H9 (cell line): ENCODE measurements at regions not wholly inside any gene's neighbourhood (a gene's known extent, or its start where the extent isn't known, plus 50 kb on each side); places are given as distances from the start of the nearest gene placed in this dataset.

Source experiments
- DNase-seq: peaks from one replicate; pipeline ENCODE4 v3.0.0-alpha.2; 2017
- H2AFZ ChIP-seq: one replicate; pipeline ENCODE4 v1.6.1; 2013; ENCODE audit warnings: mild to moderate bottlenecking, low read length, control low read depth, moderate library complexity
- H2AK5ac ChIP-seq: 2 replicates; pipeline ENCODE4 v1.6.1; 2013; ENCODE audit warnings: low read length, control low read depth, mixed read lengths; ENCODE audit not compliant: insufficient read length
- H2BK120ac ChIP-seq: one replicate; pipeline ENCODE4 v1.6.1; 2013; ENCODE audit warnings: low read depth, mild to moderate bottlenecking, low read length, control low read depth, inconsistent platforms; ENCODE audit not compliant: poor library complexity, severe bottlenecking
- H2BK12ac ChIP-seq: 2 replicates; pipeline ENCODE4 v1.6.1; 2013; ENCODE audit warnings: low read length, control low read depth, mixed read lengths, low read depth; ENCODE audit not compliant: insufficient read length
- H2BK15ac ChIP-seq: 2 replicates; pipeline ENCODE4 v1.6.1; 2013; ENCODE audit warnings: low read depth, low read length, control low read depth
- H2BK20ac ChIP-seq: one replicate; pipeline ENCODE4 v1.6.1; 2013; ENCODE audit warnings: low read depth, mild to moderate bottlenecking, low read length, control low read depth, inconsistent platforms; ENCODE audit not compliant: poor library complexity, severe bottlenecking
- H2BK5ac ChIP-seq: 2 replicates; pipeline ENCODE4 v1.6.1; 2013; ENCODE audit warnings: low read length, control low read depth, mixed read lengths; ENCODE audit not compliant: insufficient read length
- H3K14ac ChIP-seq: 2 replicates; pipeline ENCODE4 v1.6.1; 2013; ENCODE audit warnings: low read length, control low read depth; ENCODE audit not compliant: insufficient read depth
- H3K18ac ChIP-seq: 2 replicates; pipeline ENCODE4 v1.6.1; 2013; ENCODE audit warnings: low read depth, mild to moderate bottlenecking, mixed read lengths, low read length, control low read depth; ENCODE audit not compliant: insufficient read length
- H3K23ac ChIP-seq: 2 replicates; pipeline ENCODE4 v1.6.1; 2013; ENCODE audit warnings: low read length, control low read depth, mixed read lengths, low read depth; ENCODE audit not compliant: insufficient read length
- H3K23me2 ChIP-seq: 2 replicates; pipeline ENCODE4 v1.6.1; 2013; ENCODE audit warnings: low read depth, mild to moderate bottlenecking, mixed read lengths, low read length, control low read depth; ENCODE audit not compliant: insufficient read length, poor library complexity, severe bottlenecking
- H3K27ac ChIP-seq: 2 replicates; pipeline ENCODE4 v1.5.1; 2013; ENCODE audit warnings: low read length, control low read depth, mixed read lengths, low read depth; ENCODE audit not compliant: insufficient read length
- H3K27me3 ChIP-seq: 2 replicates; pipeline ENCODE4 v1.6.1; 2013; ENCODE audit warnings: low read length, control low read depth, inconsistent platforms; ENCODE audit not compliant: insufficient read depth
- H3K4ac ChIP-seq: 2 replicates; pipeline ENCODE4 v1.6.1; 2013; ENCODE audit warnings: low read depth, mild to moderate bottlenecking, control low read depth, inconsistent platforms, low read length, moderate library complexity
- H3K4me1 ChIP-seq: 2 replicates; pipeline ENCODE4 v1.6.1; 2013; ENCODE audit warnings: low read length, control low read depth, inconsistent platforms; ENCODE audit not compliant: insufficient read depth
- H3K4me2 ChIP-seq: 2 replicates; pipeline ENCODE4 v1.6.1; 2013; ENCODE audit warnings: low read length, control low read depth, mixed read lengths; ENCODE audit not compliant: insufficient read length, insufficient read depth
- H3K56ac ChIP-seq: 2 replicates; pipeline ENCODE4 v1.6.1; 2013; ENCODE audit warnings: low read depth, mild to moderate bottlenecking, mixed read lengths, low read length, control low read depth; ENCODE audit not compliant: insufficient read length
- H3K79me1 ChIP-seq: 2 replicates; pipeline ENCODE4 v1.6.1; 2013; ENCODE audit warnings: low read depth, mild to moderate bottlenecking, moderate library complexity, low read length, control low read depth, inconsistent platforms; ENCODE audit not compliant: insufficient read depth, poor library complexity, severe bottlenecking
- H3K79me2 ChIP-seq: 2 replicates; pipeline ENCODE4 v1.6.1; 2013; ENCODE audit warnings: low read length, control low read depth, inconsistent platforms; ENCODE audit not compliant: insufficient read depth
- H3K9ac ChIP-seq: 2 replicates; pipeline ENCODE4 v1.6.1; 2013; ENCODE audit warnings: low read length, control low read depth, mixed read lengths; ENCODE audit not compliant: insufficient read length; ENCODE audit errors: extremely low read depth
- H3K9me3 ChIP-seq: one replicate; pipeline ENCODE4 v1.6.1; 2013; ENCODE audit warnings: low read depth, low read length, inconsistent platforms; ENCODE audit not compliant: control insufficient read depth
- H3T11ph ChIP-seq: one replicate; pipeline ENCODE4 v1.6.1; 2013; ENCODE audit warnings: mild to moderate bottlenecking, low read length, control low read depth, inconsistent platforms
- H4K20me1 ChIP-seq: one replicate; pipeline ENCODE4 v1.6.1; 2013; ENCODE audit not compliant: control insufficient read depth, insufficient read length, insufficient read depth
- H4K5ac ChIP-seq: 2 replicates; pipeline ENCODE4 v1.6.1; 2013; ENCODE audit warnings: low read depth, mild to moderate bottlenecking, mixed read lengths, low read length, control low read depth; ENCODE audit not compliant: insufficient read length
- H4K8ac ChIP-seq: replicated peaks from 2 replicates; pipeline ENCODE4 v1.6.1; 2013; ENCODE audit warnings: low read length, control low read depth, mixed read lengths, low read depth; ENCODE audit not compliant: insufficient read length
- H4K91ac ChIP-seq: 2 replicates; pipeline ENCODE4 v1.6.1; 2013; ENCODE audit warnings: low read depth, mild to moderate bottlenecking, moderate library complexity, mixed read lengths, low read length, control low read depth; ENCODE audit not compliant: insufficient read length
- H3K27ac Mint-ChIP-seq, 3 experiments: 2 replicates in 2 of 3; 3 replicates in 1 of 3; pipeline ENCODE4 v1.8.0; 2020 to 2021; ENCODE audit warnings: mixed read lengths in 3 of 3, mild to moderate bottlenecking in 1 of 3, moderate library complexity in 1 of 3
- H3K27me3 Mint-ChIP-seq: 2 replicates; pipeline ENCODE4 v1.8.0; 2021; ENCODE audit warnings: low read depth, mild to moderate bottlenecking, moderate library complexity, mixed read lengths
- H3K36me3 Mint-ChIP-seq, 3 experiments: 2 replicates in 2 of 3; 3 replicates in 1 of 3; pipeline ENCODE4 v1.8.0; 2020 to 2021; ENCODE audit warnings: low read depth in 3 of 3, mixed read lengths in 3 of 3; ENCODE audit not compliant: insufficient read depth in 1 of 3
- H3K4me1 Mint-ChIP-seq, 2 experiments: 2 replicates each; pipeline ENCODE4 v1.8.0; 2020; ENCODE audit warnings: mixed read lengths in 2 of 2
- H3K4me3 Mint-ChIP-seq, 2 experiments: 2 replicates in 1 of 2; 3 replicates in 1 of 2; pipeline ENCODE4 v1.8.0; 2020 to 2021; ENCODE audit warnings: mild to moderate bottlenecking in 2 of 2, mixed read lengths in 2 of 2, moderate library complexity in 1 of 2
- H3K9me3 Mint-ChIP-seq, 2 experiments: 2 replicates in 1 of 2; 3 replicates in 1 of 2; pipeline ENCODE4 v1.8.0; 2020; ENCODE audit warnings: mild to moderate bottlenecking in 2 of 2, mixed read lengths in 2 of 2, moderate library complexity in 1 of 2
- WGBS: extraction: QIAGEN DNeasy Blood & Tissue Kit; methylation state at CpG from one replicate; pipeline ENCODE4 v1.1.7; 2013; ENCODE audit warnings: missing lambda C conversion rate, low lambda C conversion rate, mixed read lengths; ENCODE audit not compliant: insufficient read length; ENCODE audit errors: extremely low coverage; 5-methylcytosine and 5-hydroxymethylcytosine counted together
- TF ChIP-seq, protein P1 (sequence below): fragments of 200-600 bp; sonication (generic); conservative IDR thresholded peaks from 3 replicates; pipeline ENCODE4 v1.8.0; 2021; ENCODE audit warnings: antibody characterized with exemption, mild to moderate bottlenecking

DNA sequence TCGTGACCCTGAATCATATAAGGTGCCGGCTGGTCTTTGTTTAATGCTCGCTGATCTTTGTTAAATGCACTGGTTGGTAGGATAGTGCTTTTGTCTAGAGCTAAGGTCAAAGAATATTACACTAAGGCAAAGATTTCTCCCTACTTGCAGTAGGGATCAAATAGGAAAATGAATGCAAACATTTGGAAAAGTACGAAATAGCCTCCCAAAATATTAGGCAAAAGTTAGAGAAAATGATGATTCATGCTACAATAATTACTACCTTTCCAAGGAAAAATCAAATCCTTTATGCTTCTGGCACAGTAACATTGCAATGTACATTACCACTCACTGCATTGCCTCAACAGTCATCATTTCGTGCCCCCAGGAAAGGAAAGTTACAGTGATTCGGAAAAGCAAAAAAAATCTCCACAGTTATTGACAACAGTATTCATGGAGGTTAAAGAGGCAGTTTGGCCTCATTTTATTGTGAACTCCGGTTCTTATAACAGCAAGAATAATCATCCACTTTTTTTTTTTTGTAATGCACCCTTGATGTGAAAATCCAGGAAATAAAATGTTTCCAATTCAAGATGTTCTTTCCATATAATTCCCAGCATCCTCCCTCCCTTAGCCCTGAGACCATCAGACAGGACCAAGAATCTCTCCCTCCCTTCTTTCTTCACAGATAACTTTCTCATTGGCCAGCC lies 61.7 kb upstream of the ZMYND8 start:
- Mint-ChIP-seq H3K27ac (no peak overlapping the region; a peak in 1 of 7 replicates), H3K27me3 (no peaks in the 10 kb centered on the region; the same call in 1 of the 2 replicates), H3K4me3 (no peak overlapping the region), H3K4me1 (peaks cover 9% of the 10 kb centered on the region in 2 experiments), H3K36me3 (no peaks in the 10 kb centered on the region), H3K9me3 (no peaks in the 10 kb centered on the region)
- H4K20me1 ChIP-seq, result no peaks in the 10 kb centered on the region
- H3K9ac ChIP-seq, result no peak overlapping the region
- H3K18ac ChIP-seq, result no peak overlapping the region
- no peak overlapping the region for H2BK120ac ChIP-seq
- no peak overlapping the region for H4K91ac ChIP-seq
- H3K4me2 ChIP-seq, result no peak overlapping the region
- no peak overlapping the region for H4K5ac ChIP-seq
- H3T11ph ChIP-seq, result no peak overlapping the region
- TF ChIP-seq, protein P1, sequence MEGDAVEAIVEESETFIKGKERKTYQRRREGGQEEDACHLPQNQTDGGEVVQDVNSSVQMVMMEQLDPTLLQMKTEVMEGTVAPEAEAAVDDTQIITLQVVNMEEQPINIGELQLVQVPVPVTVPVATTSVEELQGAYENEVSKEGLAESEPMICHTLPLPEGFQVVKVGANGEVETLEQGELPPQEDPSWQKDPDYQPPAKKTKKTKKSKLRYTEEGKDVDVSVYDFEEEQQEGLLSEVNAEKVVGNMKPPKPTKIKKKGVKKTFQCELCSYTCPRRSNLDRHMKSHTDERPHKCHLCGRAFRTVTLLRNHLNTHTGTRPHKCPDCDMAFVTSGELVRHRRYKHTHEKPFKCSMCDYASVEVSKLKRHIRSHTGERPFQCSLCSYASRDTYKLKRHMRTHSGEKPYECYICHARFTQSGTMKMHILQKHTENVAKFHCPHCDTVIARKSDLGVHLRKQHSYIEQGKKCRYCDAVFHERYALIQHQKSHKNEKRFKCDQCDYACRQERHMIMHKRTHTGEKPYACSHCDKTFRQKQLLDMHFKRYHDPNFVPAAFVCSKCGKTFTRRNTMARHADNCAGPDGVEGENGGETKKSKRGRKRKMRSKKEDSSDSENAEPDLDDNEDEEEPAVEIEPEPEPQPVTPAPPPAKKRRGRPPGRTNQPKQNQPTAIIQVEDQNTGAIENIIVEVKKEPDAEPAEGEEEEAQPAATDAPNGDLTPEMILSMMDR, result no peak
- H3K4me1 ChIP-seq, result no peaks in the 10 kb centered on the region; the same call in 1 of the 2 replicates
- H2BK15ac ChIP-seq, result no peak overlapping the region
- H2AFZ ChIP-seq, result no peak overlapping the region
- H2BK12ac ChIP-seq, result no peak overlapping the region
- no peak overlapping the region for H2BK5ac ChIP-seq
- no peak overlapping the region for H3K4ac ChIP-seq
- no peaks in the 10 kb centered on the region for H3K9me3 ChIP-seq
- no peaks in the 10 kb centered on the region for H3K27me3 ChIP-seq
- H3K23ac ChIP-seq, result no peak overlapping the region
- DNase-seq, result no peak
- H3K79me1 ChIP-seq, result no peaks in the 10 kb centered on the region
- H3K79me2 ChIP-seq, result no peaks in the 10 kb centered on the region
- no CpG with 5 or more reads among the region's 7 CpGs for WGBS
- no peak overlapping the region for H2BK20ac ChIP-seq
- H3K56ac ChIP-seq, result no peak overlapping the region
- no peak overlapping the region for H3K14ac ChIP-seq
- H3K27ac ChIP-seq, result no peak overlapping the region
- no peak overlapping the region for H4K8ac ChIP-seq
- H2AK5ac ChIP-seq, result no peak overlapping the region
- no peaks in the 10 kb centered on the region for H3K23me2 ChIP-seq
